GM20431 (cell line): ENCODE measurements at regions not wholly inside any gene's neighbourhood (a gene's known extent, or its start where the extent isn't known, plus 50 kb on each side); places are given as distances from the start of the nearest gene placed in this dataset.
"Not testable (repeated sequence)": the region's sequence is repeated elsewhere in the genome, so short reads cannot be mapped to it uniquely, and the experiment has no call there.

Experiments
- in situ Hi-C: fragments of 300-500 bp; cut with MseI, MboI; formaldehyde crosslinking; loops from one replicate; pipeline ENCODE4 v1.15.0; 2020; ENCODE audit warnings: low sequenced_read_pairs; ENCODE audit not compliant: unreplicated experiment

DNA sequence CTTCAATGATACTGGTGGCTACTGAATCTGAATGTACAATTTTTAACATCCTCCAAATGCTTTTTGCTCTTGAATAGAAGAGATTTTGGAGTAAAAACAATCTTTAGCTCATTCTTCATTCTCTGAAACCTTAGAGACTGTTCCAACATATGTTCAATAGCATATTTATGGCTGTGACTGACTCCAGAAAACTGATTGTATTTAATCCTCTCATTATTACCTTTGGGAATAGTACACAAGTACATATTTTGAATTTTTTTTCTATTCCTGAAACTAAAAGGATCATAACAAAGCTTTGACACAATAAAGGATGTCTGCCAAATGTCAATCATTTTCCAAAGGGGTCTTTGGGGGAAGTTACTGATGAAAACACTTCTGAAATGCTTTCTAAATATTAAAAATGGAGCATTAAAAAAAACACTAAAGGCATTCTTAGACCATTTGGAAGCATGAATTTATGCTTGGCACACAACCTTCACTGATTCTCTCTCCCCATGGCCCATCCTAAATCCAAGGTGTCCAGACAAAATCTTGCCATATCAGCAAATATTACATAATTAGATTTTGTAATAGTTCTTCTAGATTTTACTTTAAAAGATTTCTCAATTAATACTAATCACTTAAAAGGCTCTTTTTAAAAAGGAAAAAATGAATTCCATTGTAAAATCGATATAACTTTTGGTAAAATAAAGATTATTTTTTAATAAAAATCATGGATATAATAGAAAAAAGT lies 936.8 kb downstream of the EPHA3 start:
- in situ Hi-C loops, result no loop called here

DNA sequence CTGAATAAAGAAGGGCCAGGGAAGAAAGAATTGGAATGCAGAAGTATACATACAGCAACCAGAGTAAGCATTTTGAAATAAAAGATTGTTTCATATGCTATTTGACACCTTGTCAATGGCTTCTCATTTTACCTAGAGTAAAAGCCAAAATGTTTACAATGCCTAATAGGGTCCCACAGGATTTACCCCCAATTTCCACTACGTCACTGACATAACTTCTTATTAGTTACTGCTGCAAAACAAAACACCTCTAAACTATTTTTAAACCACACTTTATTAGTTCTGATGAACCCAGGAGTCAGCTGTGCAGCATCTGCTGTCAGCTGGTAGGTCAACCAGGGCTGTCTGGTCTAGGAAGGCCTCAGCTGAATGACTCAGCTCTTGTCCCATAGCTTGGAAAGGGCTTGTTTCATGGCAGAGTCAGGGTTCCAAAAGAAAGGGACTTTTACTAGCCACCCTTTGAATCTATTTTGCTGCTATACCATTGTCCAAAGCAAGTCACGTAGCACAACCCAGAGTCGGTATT lies 945.1 kb downstream of the EPHA3 start:
- in situ Hi-C loops, result no loop called here

DNA sequence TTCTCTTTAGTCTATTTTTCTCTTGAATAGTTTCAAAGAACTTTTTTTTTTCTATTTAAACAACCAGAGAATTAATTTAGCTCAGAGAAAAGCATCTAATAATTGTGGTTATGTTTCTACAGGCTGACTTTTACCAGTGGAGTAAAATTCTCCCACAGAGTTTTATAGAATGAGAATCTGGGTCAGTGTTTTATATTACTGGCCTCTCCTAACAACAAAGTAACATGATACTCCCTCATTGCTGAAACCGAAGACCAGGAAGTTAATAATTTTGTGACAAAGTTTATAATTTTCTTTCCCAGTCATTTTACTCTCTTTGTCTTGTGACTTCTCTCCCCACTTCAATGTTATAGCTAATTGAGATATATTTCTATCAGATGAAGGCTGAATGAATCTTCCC lies 946.9 kb downstream of the EPHA3 start:
- in situ Hi-C loops, result no loop called here

DNA sequence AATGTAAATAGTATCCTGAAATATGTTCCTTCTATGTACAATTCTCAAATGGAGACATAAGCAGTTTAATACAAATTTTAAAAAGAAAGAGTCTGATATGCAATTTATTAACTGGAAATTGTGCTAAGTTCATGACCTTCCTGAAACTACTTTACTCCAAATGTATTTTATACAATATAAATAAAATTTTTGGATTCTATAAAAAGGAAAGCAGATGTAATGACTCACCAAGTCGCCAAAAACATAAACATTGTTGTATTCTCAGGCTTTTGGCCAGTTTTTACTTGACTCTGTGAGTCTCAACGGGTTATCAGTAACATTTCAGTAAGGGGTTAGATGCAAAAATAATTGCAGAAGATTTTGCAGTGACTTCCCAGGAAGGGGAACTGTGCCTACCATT lies 948.2 kb downstream of the EPHA3 start:
- in situ Hi-C loops, result no loop called here

DNA sequence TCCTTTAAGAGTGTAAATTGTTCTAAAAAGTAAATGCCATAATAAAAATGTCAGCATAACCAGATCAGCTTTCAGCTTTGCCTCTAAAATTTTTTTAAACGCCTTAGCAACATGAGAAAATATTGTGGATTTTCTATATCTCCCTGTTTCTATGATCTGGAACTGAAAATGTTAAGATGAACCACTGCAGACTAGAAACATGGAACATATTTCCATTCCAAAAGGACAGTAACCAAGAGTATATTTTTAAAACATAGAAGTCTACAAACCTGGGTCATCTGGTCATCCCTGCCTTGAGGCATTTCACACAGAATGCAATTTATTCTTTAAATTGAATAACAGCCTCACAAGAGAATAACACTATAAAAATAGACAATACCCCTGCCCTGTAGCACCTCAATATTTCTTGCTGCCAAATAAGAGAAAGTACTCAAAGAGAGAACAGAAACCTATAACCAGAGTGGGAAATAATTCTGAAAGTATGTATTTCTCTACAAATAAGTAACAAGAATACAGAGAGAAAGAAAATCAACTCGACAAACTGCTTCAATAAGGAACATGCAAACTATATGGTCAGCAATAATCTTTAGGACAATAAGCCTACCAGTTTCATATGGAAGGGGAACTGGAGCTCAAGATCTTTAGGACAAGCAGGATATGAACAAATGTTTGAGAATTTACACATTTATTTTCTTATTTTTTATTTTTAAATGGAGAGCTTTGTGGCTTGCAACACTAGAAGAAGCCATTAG lies 949.0 kb downstream of the EPHA3 start:
- in situ Hi-C loops, result no loop called here

DNA sequence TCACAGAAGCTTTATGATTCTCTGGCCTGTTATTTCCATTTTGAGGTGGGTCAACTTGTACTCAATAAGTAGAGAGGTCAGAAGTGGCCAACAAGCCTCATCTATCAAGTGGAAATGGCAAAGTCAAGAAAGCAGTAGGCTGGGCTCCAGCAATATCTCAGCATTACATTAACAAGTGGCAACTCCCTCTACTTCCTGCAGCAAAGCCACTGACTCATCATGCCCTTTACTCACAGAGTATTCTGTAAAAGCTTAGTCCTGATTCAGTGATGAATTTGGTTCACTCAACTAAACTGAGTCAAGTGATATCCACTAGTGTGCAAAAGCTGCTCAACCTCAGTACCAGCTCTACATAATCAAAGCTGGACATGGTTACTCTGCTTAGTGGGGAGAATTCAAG lies 954.6 kb downstream of the EPHA3 start:
- in situ Hi-C loops, result no loop called here

DNA sequence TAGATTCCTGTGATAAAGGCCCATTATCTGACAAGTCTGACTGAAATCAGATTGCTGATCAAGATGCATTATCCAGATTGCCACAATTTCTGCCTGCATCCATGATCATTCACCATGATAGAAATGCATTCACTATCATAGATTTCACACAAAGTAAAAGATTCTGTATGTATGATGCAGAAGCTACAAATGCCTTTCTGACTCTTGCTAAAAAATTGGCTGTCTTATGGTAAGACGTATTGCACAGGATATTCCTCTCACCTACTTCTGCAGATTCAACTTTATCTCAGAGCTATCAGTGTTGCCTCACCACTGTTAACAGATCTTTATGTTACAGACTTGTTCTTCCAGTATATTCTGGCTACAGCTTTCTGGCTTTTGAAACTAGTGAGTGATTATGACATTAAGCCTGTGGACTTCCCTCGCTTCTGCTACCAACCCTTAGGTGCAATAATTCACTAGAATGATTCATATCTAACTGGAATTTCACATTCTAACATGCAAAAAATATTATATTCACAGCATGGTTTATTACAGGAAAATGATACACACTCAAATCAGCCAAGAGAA lies 955.3 kb downstream of the EPHA3 start:
- in situ Hi-C loops, result no loop called here

DNA sequence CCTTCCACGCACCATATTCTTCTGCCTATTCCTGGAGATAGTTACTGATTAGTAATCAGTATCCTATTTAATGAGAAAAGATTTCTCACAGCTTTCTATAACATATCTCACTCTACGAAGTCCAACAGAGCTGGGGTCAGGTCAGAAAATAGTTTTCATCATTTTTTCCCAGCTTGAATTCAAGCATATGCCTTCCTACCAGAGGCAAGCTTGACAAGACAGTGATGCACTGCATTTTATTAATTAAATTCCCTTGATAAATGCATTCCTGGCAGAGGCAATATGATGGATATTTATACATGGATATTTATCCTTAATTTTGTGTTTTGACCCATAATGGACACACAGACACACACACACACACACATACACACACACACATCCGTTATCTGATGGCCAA lies 961.4 kb downstream of the EPHA3 start:
- in situ Hi-C loops, result no loop called here

DNA sequence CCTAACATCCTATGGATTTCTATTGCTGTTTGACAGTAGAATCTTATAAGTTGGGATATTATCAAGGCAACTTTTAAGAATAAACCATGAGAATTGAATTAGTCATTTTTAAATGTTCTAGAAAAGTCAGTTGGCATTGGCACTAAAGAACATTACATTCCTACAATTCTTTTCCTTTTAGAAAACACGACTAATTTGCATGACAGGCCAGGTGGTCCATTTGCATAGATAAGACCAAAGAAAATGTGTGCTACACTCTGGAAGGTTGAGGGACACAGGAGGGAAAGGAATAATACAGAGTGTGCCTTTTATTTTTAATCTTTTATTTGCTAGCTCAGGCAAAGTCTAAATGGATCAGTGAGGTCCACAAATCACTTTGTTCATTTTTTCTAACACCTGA lies 962.3 kb downstream of the EPHA3 start:
- in situ Hi-C loops, result no loop called here

DNA sequence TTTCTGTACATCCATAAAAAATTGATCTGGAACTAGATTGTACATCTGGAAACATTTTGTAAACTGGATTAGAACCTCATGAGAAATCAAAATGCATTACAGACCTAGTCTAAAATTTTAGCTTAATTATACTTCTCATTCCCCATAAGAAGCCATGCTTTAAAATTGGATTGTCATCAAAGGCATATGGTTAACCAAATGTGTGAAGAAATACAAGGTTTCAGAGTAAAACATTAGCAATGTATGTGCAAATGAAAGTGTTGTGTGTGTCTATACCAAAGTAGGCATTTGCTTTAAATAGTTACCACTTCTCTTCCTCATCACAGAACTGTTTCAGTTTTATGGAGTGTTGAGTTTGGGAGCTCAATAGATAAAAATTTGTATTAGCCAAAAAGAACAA lies 968.7 kb downstream of the EPHA3 start:
- in situ Hi-C loops, result no loop called here

DNA sequence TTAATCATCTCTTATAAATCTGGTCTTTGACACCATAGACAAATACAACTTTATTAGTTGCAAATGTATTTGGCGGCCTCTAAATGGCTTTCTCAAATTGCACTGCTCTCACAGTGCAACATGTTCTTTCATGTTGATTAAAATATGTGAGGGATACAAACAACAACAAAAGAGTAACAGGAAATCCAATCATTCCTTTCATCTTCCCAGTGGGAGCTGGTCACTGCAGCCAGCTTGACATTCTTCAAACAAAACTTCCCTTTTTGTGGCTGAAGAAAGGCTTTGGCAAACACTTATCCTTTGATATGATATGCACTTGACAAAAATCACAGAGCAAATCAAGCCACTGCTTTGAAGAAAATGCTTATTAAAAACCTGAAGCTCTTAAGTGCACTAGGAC lies 973.6 kb downstream of the EPHA3 start:
- in situ Hi-C loops, result no loop called here

DNA sequence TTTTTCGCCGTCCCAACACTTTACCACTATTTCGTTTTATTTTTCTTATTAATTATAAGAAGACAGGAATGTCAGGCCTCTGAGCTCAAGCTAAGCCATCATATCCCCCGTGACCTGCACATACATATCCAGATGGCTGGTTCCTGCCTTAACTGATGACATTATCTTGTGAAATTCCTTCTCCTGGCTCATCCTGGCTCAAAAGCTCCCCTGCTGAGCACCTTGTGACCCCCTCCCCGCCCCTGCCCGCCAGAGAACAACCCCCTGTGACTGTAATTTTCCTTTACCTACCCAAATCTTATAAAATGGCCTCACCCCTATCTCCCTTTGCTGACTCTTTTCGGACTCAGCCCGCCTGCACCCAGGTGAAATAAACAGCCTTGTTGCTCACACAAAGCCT lies 978.9 kb downstream of the EPHA3 start:
- in situ Hi-C loops, result not testable (repeated sequence)

DNA sequence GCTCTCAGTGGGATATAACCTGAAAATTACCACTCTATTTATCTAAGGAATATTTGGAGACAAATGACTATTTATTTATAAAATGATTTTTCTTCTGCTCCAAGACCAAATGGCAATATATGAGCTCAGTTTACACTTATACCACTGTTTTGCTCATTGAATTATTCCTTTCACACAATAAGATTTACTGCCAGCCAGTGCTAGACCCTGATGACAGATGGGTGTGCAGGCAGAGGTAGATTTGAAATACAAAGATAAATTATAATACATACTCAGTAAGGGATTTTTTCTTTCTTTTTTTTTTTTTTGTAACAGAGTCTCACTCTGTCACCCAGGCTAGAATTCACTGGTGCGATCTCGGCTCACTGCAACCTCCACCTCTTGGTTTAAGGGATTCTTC lies 980.3 kb downstream of the EPHA3 start:
- in situ Hi-C loops, result no loop called here

DNA sequence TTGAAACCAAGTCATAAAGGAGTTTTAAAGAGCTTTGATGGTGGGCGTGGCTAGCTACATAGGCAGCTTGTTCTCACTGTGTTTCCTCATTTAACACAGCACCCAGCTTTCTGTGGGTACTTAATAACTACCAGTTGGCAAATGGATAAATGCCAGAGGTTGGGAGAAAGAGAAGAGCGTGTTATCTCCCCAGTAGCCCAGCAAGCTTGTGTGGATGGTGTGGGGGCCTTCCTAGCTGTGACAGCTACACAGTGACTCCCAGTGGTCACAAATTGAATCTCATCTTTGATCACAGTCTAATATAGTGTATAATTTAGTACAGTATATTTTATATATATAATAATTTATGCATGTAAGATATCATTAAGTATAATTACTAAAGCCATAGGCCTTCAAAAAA lies 984.1 kb downstream of the EPHA3 start:
- in situ Hi-C loops, result no loop called here

DNA sequence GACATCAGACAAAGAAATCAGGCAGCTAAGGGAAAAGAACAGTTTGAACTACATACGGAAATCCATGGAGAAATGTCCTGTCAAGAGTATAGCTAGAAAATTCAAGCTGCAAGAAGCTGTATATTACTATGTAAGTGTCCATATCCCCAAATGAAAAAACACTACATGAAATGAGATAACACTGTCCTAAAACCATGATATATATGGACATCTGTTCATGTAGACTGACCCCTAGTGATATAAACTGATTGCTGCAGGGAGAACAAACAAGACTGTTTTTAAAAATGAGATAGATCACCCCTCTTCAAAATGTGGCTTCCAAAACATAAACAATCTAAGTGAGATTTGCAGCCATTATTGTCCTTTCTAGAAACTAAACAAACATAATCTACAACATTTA lies 985.6 kb downstream of the EPHA3 start:
- in situ Hi-C loops, result no loop called here

DNA sequence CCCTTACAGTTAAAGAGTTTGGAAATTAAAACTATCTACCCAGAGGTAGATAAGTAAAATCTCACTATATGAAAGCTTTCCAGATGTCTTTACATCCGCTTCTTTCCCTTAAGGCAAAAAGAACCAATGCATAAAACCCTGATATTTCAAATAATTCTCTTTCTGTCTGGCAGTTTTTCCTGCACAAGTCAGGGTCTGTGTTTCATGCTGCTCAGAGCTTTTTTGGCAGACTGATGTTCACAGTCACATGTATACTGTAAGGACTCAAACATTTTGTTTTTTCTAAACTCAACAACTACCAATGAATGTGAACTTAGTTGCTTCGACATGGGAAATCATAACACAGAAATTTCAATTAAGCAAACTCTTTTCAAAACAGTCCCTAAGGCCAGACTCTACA lies 988.4 kb downstream of the EPHA3 start:
- in situ Hi-C loops, result no loop called here

DNA sequence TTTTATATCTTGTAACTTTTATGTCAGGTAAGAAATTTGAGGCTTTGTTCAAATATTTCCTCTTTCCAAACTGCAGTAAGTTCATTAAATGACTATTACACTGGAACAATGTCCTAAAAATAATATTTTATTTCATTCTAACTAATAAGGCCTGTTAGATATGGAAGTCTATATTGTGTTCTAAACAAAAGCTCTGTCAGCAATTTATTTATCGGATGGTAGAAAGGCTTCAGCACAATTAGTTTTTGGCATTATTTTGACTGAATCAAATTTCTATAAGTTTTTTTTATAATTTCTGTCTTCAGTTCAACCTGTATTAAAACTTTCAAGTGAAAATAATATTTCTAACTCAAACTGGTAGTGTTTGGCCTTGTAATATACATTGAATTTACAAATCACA lies 992.1 kb downstream of the EPHA3 start:
- in situ Hi-C loops, result no loop called here

DNA sequence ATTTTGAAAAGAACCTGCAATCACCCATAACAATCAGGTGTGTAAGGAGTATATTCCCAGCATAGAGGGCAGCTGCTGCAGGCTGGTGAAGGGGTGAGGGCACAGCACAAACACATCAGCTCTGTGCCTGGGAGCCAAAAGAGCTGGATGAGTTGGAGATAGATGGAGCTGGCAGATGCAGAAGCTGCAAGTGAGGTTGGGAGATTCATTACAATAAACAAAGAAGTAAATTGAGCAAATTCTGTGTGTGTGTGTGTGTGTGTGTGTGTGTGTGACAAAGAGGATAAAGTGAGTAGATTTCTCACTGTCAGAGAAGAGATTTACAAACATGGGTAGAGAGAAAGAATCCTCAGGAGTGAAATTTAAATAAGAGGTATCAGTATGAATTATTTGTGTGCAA lies 994.7 kb downstream of the EPHA3 start:
- in situ Hi-C loops, result no loop called here

DNA sequence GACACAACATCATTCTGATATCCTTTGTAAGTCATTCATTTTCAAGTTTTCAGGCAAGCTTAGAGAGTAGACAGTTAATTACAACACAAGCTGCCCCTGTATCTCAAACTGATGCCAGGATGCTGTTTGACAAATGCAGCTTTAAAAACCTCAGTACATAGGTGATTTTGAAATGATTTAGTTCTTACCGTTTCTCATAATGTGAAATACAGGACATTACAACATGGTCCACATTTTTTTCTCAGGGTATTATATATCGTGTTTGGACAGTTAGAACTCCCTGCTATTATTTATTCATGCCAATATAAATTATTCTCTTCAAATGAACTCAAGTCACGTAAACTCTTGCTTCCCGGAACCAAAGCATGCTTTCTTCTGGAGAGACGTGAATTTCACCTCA lies 1013.9 kb downstream of the EPHA3 start:
- in situ Hi-C loops, result no loop called here

DNA sequence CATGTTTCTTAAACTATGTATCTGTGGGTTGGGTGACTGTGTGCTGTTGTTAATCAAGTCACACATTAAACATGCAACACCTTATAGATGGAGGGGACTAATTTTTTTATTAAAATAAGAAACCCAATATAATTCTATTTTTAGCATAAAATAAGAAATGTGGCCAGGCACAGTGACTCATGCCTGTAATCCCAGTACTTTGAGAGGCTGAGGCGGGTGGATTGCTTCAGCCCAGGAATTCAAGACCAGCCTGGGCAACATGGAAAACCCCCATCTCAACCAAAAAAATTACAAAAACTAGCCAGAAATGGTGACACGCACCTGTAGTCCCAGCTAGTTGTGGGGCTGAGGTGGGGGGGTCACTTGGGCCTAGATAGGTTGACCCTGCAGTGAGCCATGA lies 1021.0 kb downstream of the EPHA3 start:
- in situ Hi-C loops, result no loop called here

DNA sequence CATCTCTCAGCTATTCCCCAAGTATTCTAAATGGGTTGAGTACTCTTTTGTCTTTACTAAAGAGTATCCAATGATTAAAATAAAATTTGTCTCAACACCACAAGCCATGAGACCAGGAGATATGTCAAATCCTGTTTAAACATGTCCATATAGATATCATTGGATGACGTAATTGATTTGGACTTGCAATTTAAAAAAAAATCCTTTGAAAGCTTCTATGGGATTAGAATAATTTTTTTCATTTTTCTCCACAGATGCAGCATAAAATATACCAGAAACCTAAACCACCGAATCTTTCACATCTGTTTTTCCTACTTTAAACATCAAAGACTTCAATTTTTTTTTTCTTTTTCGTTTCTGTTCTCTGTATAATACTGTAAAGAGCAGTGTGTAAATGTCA lies 1022.3 kb downstream of the EPHA3 start:
- in situ Hi-C loops, result no loop called here
